ENCODE measurements at regions not wholly inside any gene's neighbourhood (a gene's known extent, or its start where the extent isn't known, plus 50 kb on each side); places are given as distances from the start of the nearest gene placed in this dataset.
"Not testable (repeated sequence)": the region's sequence is repeated elsewhere in the genome, so short reads cannot be mapped to it uniquely, and the experiment has no call there.

DNA sequence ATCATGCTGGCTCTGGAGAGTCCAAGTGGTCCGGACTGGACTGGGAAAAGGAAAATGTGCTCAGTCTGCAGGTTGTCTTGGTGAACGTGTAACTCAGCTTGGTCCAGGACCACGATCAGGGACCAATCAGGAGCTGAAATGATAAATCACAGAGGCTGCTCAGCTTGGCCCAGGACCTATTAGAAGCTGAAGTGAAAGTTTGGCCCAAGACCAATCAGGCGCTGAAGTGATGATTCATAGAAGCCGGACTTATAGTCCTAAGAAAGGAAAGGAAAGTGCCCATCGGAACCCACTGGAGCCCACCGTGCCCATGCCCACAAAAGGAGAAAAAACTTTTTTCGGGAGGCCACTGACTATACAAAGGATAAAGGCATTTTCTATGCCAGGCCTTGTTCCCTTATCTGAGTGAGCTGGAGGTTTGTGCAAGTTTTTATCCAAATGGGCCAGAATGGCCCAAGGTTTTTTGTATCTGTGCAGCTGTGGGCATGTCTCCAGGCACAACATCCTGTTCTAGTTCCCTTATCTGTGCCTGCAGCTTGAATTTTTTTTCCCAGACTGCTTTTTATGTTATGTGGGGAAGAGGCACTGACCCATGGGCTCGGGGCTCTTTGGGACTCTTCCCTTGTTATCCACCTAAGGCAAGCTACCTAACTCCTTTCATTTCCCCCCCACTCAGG, 194.4 kb downstream of the FAM133A start:
- no peak for DNase-seq (ENCODE audit: low spot score)

DNA sequence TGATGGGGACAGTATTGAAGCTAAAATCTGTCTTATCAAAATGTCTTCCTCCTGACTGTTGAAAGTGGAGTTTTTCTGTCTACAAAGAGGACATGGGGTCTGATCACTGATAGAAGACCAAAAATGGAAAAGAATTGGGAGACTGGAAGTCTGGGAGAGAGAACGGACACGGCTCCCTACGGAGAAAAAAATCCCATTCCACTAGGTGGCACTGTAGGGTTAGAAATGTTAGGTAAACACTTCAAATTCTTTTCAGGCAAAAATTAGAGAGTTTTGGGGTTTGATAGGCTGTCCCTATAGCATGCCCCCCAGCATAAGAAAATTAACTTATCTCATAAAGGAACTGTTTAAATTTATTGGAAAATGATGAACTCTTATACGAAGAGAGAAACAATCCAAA, 200.5 kb downstream of the FAM133A start:
- DNase-seq (ENCODE audit: low spot score): peak; percentile 1

DNA sequence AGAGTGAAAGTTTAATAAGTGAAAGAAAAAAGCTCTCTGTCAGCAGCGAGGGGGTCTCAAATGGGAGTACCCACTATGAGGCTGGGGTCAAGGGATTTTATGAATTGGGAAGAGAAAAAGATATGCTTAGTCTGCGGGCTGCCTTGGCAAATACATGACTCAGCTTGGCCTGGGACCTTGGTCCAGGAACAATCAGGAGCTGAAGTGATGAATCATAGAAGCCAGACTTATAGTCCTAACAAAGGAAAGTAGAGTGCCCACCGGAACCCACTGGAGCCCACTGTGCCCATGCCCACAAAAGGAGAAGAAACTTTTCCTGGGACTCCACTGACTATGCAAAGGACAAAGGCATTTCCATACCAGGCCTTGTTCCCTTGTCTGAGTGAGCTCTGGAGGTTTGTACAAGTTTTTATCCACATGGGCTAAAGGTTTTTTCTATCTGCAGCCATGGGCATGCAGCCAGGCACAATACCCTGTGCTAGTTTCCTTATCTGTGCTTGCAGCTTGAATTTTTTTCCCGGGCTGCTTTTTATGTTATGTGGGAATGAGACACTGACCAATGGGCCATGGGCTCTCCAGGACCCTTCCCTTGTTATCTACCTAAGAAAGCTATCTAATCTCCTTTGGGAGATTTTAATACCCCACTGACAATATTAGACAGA, 201.7 kb downstream of the FAM133A start:
- DNase-seq (ENCODE audit: low spot score): no peak

DNA sequence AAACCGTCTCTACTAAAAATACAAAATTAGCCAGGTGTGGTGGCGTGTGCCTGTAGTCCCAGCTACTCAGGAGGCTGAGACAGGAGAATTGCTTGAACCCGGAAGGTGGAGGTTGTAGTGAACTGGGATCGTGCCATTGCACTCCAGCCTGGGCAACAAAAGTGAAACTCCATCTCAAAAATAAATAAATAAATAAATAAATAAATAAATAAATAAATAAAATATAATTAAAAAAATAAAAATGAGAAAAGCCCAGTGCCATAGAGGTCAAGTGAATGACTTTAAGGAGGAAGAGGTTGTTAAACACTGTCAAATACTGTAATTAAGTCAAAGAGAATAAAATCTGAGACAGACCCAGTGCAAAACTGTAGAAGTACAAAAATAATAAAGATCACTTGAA, 247.0 kb downstream of the FAM133A start:
- DNase-seq (ENCODE audit: low spot score): not testable (repeated sequence)

DNA sequence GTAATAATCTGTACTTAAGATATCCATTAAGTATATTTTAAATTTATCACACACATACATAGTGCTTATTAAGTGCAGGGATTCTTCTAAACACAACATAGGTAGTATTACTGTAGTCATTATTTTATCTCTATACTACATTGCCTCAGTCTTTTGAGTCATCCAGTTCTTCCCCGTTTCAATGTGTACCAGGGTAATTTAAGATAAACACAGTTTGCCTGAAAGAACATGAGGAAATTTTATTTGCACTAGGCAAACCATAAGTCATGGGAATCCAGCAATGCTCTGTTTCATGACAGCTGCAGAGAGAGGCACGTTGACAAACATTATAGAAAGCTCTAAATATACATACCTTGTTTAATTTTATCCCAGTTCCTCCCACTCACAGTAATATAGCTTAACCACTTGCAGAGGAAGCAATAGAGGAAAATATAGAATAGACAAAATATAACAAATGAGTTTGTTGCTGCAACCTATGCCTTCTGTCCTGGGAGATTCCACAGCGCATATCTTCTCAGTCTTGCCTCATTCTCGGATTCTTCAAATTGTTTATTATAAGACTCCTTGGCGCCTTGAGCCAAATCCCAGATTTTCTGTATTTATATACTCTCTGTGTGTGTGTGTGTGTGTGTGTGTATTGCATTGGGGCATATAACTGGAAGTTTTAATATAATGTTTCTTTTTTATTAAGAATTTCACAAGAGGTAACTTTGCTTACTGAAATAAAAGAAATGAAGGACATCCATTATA, 258.6 kb downstream of the FAM133A start:
- no peak for DNase-seq (ENCODE audit: low spot score)

DNA sequence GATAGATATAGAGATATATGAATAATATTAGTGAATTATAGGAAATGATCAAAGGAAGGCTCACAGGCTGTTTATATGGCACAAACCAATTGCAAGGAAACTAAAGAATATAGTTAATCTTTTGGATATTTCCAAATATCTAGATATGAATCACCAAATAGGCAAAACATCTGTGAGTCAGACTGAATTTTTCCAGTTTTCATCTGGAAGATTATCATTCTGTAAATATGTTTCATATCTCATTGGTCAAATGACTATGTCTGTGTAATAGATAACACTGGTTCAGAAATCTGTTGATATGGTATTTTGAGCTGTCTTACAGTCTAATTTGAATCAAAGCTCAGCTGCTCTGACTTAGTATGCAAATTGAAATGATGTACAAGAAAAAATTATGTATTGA, 303.6 kb downstream of the FAM133A start:
- DNase-seq (ENCODE audit: low spot score): no peak

DNA sequence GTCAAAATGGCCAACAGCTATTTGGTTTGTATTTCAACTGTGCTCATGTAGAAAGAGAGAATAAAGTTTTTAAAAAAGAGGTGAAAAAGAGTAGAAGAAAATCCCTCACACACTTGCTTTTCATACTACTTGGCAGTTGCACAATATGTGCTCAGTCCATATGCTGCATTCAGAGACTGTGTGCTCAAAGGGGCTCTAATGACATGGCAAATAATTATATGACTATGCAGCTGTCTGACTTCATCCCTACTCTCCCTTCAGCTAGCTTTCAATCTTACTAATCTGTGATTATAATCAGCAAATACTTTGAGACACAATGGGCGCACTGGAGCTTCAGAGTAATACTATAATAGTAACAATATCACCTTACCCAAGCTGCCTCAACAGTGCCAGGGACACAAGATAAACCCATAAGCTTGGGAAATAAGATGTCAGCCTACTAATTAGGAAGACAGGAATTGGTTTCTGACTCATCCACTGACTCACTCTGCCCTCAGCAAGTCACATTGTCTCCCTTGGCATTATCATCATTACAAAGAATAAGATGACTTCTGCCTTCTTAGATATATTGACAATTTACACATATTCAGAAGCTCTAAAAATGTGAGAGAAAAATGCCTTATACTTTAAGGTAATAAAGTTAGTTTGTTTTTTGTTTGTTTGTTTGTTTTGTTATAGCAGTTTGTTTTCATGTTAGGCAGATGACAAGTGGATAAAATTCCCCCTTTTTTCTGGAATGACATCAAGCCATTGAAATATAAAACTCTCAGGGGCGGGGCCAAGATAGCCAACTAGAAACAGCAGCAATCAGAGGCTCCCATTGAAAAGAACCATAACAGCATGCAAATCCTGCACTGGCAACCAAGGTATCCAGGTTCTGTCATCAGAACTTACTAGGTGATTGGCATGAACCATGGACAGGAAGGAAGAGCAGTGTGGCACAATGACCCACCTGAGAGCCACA, 311.6 kb downstream of the FAM133A start:
- no peak for DNase-seq (ENCODE audit: low spot score)

Data from kidney capillary endothelial cell (primary cell).